HG03039 (cell line): ENCODE measurements at regions not wholly inside any gene's neighbourhood (a gene's known extent, or its start where the extent isn't known, plus 50 kb on each side); places are given as distances from the start of the nearest gene placed in this dataset.

Source experiments
- ATAC-seq: cut with Tn5 transposase; IDR thresholded peaks from one replicate; pipeline ENCODE4 v1.9.1; 2021; ENCODE audit warnings: mild to moderate bottlenecking, moderate library complexity; ENCODE audit not compliant: unreplicated experiment

DNA sequence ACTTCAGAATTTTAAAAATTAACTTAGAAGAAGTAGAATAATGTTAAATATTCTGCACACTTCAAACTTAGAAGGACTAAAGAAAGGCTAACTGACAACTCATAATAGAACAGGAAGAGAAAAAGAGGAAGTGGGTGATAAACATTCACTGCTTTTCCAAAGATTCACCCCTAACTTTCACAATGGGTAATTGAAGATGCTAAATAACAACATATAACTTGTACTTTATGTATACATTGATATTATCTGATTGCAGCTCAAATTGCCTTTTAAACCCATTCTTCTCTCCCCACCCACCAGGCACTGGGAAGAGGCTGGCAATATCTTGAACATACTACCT lies 376.6 kb downstream of the EFNA5 start:
- ATAC-seq: peak; percentile 59

DNA sequence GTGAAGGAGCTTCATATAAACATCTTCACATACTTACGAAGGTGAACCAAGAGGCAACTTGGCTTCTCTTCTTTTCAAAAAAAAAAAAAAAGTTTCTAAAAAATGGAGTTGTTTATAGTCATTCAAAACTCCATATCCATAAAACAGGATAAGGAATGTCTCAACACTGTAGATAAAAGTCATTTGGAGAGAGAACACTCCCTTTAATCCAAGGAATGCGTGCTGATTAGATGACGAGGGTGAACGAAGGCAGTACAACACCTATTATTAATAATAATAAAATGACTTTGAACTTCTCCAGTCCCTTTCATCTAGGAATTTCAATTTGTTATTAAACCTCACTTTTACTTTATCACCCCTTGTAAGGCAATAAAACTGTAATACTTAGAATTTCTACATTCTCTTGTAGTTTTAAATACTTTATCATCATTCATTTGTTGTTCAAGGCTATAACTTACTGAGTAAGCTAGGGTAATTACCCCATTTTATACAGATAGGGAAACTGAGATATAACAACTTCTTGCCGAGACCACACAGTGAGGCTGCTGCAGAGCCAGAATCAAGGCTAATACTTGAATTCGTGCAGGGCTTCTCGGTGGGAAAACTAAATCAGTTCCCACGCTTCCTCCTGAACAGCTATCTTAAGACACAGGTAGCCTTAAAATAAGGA lies 377.1 kb downstream of the EFNA5 start:
- peak; percentile 6 for ATAC-seq

DNA sequence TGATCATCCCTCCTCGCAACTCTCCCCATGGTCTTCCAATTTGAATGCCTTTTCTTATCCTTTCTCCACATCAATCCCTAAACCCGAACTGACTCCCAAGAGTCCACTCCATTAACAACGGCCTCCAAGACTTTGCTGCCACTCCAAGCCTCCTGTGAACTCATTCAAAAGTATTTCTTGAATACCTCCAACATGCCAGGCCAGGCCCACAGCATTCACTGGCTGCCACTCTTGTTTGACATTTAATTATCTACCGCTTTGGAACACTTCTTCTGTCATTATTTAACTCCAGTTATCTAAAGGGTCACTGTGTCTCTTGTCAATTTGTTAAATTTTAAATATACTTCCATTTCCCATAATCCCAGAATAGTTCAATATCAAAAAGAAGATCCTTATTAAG lies 378.9 kb downstream of the EFNA5 start:
- no peak for ATAC-seq

DNA sequence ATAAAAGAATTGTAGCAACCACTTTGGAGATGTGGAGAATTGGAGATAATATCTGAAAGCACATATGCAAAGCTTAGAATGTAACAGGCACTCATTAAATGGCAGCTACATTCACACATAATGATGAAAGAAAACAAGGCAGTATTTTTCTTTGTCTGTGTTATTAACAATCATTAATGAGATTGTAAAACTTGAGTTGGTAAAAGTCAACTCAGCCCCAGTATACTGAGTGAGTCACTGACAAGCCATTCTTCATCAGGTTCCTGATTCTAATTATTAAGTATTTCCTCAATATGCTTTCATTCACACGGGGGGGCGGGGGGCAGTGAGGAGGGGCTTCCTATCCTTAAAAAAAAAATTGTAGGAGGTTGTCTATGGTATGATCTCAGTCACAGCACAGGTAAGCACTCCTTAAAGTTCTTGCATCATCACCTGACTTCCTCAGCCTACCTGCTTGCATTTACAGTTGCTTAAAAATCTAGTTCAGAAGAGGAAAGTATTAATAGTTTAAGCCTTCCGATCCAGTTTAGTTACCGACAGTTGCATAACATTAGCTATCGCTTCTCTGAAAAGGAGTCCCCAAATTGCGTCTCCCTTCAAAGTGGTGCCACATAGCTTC lies 379.8 kb downstream of the EFNA5 start:
- ATAC-seq: no peak

DNA sequence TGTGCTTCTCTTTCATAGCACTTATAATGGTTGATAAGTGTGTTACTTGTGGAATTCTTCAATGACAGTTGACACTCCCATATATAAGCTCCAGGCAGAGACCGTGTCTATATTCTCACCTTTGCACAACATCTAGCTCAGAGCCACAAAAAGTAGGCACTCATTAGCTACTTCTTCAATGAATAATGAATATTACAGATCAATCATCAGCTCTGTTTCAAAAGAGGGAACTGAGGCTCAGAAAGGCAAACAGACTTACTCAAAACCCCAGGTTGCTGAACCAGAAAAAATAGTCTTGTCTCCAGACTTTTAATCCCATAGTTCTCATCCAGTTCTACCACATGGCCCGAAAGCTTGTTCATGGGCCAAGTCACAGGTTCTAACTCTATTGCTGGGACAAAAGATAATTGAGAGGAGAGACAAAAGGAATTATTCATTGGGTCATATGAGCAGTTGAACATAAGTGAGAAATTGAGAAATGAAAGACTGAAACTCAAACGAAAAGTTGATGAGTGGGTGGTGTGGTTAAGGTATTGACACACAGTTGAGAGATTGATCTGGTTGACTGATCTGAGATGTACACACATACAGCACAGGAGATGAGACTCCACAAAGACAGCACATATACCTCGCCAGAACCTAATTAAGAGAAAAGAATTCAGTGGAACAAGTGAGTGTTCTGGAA lies 381.6 kb downstream of the EFNA5 start:
- peak; percentile 93 for ATAC-seq

DNA sequence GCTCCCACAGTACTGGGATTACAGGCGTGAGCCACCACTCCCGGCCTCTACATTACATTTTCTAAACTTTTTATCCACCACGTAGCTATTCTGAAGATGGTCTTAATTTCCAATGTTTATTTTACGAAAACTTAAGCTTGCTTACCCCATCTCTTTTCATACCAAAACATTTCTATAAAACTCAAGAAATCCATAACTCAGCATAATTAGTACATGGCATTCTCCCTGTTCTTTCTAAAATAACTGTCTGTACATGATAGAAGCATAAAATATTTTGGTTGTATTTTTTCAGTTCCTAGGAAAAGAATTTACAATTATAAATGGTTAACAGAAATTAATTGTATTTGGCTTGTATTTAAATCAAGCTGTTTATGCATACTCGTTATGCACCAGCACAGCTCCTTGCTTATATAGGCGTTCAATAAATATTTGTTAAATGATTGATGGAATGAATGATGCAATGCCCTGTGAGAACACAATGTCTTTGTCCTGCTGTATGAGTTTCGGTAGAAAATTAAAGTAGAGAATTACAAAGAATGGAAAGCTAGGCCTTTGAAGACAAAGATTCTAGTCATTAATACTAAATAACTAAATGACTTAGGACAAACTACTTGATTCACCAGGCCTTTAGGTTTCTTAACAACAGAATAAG lies 384.2 kb downstream of the EFNA5 start:
- ATAC-seq: no peak

DNA sequence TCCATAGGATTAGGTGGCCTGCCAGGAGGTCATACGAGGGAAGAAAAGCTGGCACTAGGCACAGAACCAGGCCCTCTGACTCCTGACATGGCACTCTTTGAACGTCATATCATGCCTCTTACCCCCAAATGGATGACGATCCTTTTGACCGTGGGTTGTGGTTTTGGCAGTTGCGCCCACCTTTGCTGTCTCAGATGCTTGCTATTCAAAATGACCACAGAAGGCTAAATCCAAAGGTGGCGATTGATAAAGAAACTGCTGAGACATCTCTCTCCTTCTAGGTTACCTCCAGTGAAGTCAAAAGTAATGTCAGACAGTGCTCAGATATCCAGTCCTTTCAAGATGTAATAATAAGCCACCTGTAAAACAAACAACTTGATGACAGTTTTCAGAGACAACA lies 385.0 kb downstream of the EFNA5 start:
- peak; percentile 51 for ATAC-seq

DNA sequence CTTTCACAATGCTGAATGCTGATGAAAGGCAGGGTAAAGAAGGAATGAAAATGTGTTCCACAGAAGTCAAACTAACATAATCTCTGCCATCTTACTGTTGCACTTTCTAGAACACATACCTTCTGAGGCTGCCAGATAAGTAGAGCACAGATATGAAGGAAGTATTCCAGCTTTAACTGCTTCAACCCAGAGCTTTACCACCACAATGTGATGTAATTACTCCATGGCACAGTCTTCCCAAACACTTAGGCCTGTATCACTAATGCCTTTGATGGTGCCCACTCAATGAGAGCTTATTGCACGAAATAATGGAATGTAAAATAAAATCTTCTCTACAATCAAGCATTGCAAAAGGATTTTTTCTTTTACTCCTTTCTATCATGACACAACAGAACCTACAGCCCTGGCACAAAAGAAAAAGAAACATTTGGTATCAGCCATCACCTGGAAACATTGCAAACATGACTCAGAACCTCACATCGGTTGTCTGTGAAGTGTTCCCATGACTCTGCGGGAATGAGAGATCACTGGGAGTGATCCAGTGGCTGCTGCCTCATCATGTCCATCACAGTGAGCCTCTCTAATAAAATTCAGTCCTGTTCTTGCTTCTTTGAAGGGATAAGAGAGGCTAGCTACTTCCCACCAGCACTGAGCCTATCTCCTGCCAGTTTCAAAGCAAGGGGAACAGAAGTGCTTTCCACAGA lies 385.8 kb downstream of the EFNA5 start:
- ATAC-seq: no peak

DNA sequence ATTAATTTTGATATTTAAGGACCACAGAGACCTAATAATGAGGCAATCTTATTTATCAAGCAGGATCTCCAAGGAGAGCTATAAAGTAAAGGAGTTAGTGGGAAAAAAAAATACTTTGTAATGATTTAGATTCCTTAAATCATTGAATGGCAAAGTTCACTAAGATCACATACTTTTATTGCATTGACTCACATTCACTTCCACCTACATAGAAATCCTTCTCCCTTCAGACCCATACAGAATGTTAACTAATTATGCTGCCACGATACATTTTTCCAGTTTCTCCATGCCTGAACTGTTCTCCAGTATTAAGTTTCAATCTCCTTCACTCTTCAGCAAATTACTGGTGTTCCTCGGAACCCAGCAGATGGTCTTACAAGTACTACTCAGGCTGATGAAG lies 388.7 kb downstream of the EFNA5 start:
- ATAC-seq: no peak

DNA sequence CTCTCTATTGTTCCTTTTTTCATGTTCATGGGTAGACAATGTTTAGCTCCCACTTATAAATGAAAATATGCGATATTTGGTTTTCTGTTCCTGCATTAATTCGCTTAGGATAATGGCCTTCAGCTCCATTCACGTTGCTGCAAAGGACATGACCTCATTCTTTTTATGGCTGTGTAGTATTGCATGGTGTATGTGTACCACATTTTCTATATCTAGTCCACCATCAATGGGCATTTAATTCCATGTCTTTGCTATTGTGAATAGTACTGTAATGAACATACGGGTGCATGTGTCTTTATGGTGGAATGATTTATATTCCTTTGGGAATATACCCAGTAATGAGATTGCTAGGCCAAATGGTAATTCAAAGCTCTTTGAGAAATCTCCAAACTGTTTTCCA lies 392.0 kb downstream of the EFNA5 start:
- no peak for ATAC-seq

DNA sequence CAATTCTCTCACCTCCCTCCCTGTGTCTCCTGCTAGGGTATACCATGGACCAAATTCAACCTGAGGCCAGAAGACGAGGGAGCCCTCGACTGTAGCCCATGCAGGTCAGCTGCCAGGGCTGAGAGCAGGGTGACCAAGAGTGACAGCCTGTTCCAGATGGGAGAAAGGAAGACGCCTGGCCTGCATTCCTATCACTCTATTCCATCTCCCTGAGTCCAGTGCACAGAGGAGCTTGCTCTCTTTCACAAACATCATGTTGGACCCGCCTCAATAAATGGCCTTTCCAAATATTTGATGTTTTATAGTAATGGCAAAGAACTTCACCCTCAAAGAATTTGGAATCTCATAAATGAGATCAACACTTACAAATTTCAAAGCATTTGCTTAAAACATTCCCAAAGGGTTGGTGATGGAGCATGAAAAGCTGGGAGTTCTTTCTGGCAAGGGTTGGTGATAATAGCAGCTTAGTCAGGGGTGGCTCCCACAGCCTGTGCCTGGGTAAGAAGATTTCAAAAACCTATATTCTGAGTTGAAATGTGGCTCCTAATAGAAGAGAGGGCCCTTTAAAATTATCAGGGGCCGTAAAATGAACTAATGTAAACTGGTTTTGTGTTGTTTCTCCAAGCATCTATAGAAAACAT lies 393.1 kb downstream of the EFNA5 start:
- ATAC-seq: no peak

DNA sequence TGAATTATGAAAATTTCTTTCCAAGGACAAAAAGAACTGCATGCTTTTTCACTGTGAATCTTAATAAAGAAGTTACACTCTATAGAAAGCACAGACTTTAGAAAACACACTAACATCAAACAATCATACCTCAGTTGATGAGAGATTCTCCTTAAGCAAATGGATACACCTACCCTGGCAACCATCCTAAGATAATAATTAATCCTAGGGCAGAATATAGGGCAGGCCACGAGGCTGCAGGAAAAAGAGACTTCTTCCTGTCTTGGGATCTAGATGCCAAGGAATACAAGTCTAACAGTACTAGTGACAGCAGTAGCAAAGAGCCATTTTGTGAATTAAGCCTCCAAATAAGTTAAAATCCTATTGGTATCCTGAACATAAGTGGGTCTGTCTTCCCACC lies 395.4 kb downstream of the EFNA5 start:
- ATAC-seq: no peak

DNA sequence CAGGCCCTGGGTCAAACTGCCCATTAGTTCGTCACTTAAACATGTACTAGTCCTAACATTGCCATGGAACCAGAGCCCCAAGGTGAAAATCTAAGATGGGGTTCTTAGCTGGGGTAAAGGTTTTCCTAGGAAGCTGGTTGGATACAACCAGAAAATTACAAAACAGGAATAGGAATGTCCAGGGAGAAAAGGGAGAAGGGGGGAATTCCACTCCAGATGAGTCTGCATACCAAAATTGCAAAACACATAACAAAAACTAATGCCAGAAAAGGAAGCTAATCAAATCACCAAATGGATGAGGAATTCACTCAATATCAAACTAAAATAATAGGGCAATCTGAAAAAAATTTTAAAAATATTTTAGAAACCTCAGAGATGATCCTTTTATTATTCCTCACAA lies 396.2 kb downstream of the EFNA5 start:
- no peak for ATAC-seq

DNA sequence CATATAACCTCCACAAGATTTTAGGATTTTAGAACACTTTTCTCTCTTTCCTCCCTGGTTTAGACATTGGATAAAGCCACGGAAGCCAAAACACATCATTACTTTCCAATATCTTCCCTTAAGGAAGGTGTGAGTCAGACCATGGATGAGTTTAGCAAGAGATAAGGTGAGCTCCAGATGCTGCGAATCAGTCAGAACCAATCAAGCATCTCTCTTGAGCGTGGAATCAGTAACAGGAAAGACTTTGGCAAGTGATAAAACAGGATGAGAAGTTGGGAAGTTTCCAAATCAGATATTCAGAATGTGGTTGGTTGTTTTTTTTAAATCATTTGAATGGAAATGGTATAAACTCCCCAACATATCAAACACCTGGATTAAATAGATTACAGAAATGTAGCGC lies 397.8 kb downstream of the EFNA5 start:
- ATAC-seq: no peak

DNA sequence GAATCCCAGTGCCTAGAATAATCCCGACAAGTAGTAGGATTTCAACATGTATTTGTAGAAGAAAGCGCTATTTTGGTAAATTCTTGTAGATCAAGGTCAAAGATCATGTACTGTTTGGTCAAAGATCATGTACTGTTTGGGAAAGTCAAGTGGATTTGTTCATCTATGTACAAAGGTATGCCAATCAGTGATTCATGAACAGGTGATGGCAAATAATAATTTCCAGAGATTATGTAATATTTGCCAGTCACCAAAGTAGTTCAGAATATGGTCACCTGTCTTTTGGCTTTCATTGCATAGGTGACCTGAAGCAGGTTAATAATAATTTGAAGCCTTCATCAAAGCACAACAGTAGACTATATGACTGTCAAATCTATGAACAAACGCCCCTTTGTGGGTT lies 398.2 kb downstream of the EFNA5 start:
- ATAC-seq: no peak

DNA sequence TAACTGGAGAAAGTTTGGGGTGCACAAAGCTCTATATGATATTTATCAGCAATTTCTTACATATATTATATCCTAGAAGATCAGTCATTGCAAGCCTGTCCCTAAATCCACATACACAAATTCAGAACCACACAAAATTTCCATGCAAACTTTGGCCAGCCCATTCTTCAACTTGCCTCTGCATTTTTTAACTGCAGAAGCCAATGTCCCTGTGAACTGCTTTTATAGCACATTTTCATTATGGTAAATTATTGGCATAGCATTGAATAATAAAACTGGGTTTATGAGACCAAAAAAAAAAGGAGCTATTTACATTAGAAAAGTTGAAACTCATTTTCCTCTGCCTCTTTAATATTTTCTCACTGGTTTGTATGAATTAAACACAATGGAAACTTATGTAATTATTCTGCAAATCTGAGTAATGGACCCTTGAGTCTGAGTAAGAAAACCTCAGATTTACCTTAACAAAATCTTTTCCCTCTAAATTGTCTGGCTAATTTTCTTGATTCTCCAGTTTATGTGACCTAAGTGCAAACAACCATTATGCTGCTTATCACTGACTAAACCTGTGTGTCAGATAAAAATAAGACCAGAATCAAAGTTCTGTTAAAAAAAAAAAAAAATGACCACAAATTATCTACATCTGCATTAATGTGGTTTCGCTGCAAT lies 398.9 kb downstream of the EFNA5 start:
- no peak for ATAC-seq

DNA sequence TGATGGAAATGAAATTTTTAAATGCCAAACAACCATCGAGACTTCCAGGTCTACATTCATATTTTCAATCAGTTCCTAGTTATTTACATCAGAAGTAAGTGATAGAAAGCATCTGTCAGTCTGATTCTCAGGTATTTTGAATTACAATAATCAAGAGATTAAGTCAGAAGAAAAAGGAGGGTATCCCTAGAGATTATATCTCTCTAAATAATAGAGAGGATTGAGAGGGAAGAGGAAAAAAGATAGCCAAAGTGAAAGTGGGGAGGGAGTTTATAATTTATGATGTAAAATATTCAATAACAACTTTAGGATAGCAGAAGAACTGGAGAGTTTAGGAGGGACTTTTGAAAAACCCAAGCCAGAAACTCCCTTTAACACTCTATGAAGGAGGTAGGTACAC lies 400.2 kb downstream of the EFNA5 start:
- ATAC-seq: no peak

DNA sequence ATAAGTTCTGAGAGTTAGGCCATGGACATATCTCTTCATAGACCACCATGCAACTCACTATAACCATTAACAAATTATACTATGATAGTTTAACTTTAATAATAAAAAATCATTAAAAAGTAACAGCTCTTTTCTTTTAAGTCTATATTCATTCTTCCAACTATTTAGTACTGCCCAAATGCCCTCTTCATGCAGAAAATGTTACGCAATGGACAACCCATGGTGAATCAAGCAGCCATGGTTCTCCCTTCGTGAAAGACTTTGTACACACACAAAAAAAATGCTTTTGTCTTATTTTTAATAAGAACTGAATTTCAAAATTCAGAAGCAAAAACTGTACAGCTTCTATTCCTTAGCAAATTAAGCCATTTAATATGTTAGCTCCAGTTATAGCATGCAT lies 401.1 kb downstream of the EFNA5 start:
- no peak for ATAC-seq

DNA sequence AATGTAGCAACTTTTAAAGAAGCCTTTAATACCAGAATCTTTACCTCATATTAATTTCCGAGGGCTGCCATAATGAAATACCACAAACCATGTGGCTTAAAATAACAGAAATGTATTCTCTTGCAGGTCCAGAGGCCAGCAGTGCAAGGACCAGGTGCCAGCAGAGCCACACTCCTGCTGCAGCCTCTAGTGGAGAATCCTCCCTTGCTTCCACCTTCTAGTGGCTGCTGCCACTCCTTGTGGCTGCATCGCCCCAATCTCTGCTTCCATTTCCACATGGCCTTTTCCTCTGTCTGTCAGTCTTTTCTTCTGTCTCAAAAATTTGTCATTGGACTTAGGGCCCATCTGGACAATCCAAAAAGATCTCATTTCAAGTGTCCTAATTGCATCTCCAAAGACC lies 401.5 kb downstream of the EFNA5 start:
- no peak for ATAC-seq

DNA sequence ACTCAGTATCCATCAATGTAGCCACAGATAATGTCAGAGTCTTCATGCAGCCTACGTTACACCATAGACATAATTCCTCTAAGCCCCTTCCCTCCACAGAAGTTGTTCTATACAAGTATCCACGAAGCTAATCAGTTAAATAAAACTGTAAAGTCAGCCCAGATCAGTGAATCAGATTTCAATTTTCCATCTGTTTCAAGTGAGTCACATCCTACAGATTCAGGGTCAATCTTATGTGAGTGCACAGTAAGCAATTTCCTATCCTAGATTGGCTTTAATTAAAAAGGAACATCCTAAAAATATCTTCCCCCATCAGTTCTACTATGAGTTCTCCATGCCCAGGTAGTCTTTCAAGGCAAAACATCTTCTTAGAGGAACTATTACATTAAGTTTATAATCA lies 402.5 kb downstream of the EFNA5 start:
- ATAC-seq: no peak
